Osteoblast (primary cell): ENCODE measurements at regions not wholly inside any gene's neighbourhood (a gene's known extent, or its start where the extent isn't known, plus 50 kb on each side); places are given as distances from the start of the nearest gene placed in this dataset.
"Not testable (repeated sequence)": the region's sequence is repeated elsewhere in the genome, so short reads cannot be mapped to it uniquely, and the experiment has no call there.

Experiments
- DNase-seq: peaks from one replicate; pipeline ENCODE4 v3.0.0; 2011; ENCODE audit warnings: low spot score, mixed read lengths; ENCODE audit not compliant: insufficient read length; ENCODE audit errors: missing footprints
- H2AFZ ChIP-seq: 2 replicates; pipeline ENCODE4 v1.6.0; 2011; ENCODE audit warnings: mild to moderate bottlenecking, low read length
- H3K27ac ChIP-seq: 2 replicates; pipeline ENCODE4 v1.5.1; 2011; ENCODE audit warnings: mild to moderate bottlenecking, low read depth, low read length, moderate library complexity
- H3K27me3 ChIP-seq: 2 replicates; pipeline ENCODE4 v1.6.0; 2012; ENCODE audit warnings: mild to moderate bottlenecking, control low read depth, inconsistent platforms, low read length, moderate library complexity; ENCODE audit not compliant: insufficient read depth
- H3K36me3 ChIP-seq: 2 replicates; pipeline ENCODE4 v1.5.1; 2011; ENCODE audit warnings: mild to moderate bottlenecking, low read length, control low read depth, moderate library complexity; ENCODE audit not compliant: insufficient read depth
- H3K4me1 ChIP-seq: 2 replicates; pipeline ENCODE4 v1.5.1; 2011; ENCODE audit warnings: mild to moderate bottlenecking, low read length, control low read depth, moderate library complexity; ENCODE audit not compliant: insufficient read depth
- H3K4me2 ChIP-seq: 2 replicates; pipeline ENCODE4 v1.6.0; 2011; ENCODE audit warnings: mild to moderate bottlenecking, low read length; ENCODE audit not compliant: insufficient read depth
- H3K4me3 ChIP-seq: fragments of 200-600 bp; sonication (generic); 3 replicates; pipeline ENCODE4 v1.5.1; 2012; ENCODE audit warnings: mild to moderate bottlenecking, low read length, inconsistent platforms; ENCODE audit not compliant: insufficient read depth
- H3K79me2 ChIP-seq: 2 replicates; pipeline ENCODE4 v1.6.0; 2012; ENCODE audit warnings: mild to moderate bottlenecking, low read length, control low read depth, inconsistent platforms; ENCODE audit not compliant: insufficient read depth
- H3K9me3 ChIP-seq: 2 replicates; pipeline ENCODE4 v1.5.1; 2011; ENCODE audit warnings: low read depth, low read length, control low read depth
- H4K20me1 ChIP-seq: 2 replicates; pipeline ENCODE4 v1.6.0; 2012; ENCODE audit warnings: mild to moderate bottlenecking, low read length, control low read depth; ENCODE audit not compliant: insufficient read depth
- TF ChIP-seq, protein P1 (sequence below): IDR thresholded peaks from 2 replicates; pipeline ENCODE4 v1.5.1; 2011; ENCODE audit warnings: mild to moderate bottlenecking, low read depth, low read length, moderate library complexity; ENCODE audit errors: extremely low read depth

DNA sequence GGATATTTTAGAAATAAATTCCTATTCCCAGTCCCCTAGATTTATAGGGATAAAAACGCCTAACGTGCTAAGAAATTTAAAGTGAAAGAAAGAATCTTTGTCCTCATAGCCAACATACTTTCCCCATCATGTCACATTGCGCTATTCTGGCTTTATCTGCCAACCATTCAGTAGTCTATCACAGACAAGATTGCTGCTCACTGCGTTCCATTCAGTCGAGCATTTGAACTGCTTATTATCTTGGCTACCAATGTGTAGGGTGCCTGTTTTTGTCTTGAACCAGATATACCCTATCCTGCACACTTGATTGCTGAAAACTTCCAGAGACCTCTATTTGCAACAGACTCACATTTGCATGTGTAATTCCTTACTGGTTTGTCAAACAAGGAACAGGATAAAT is 751.5 kb downstream of the EPHA7 start:
- H3K27me3 ChIP-seq, result no peaks in the 10 kb centered on the region
- H4K20me1 ChIP-seq, result no peaks in the 10 kb centered on the region
- H3K4me2 ChIP-seq, result no peak overlapping the region
- no peak overlapping the region for H3K4me3 ChIP-seq
- H3K36me3 ChIP-seq, result no peaks in the 10 kb centered on the region
- no peaks in the 10 kb centered on the region for H3K4me1 ChIP-seq
- TF ChIP-seq, protein P1, sequence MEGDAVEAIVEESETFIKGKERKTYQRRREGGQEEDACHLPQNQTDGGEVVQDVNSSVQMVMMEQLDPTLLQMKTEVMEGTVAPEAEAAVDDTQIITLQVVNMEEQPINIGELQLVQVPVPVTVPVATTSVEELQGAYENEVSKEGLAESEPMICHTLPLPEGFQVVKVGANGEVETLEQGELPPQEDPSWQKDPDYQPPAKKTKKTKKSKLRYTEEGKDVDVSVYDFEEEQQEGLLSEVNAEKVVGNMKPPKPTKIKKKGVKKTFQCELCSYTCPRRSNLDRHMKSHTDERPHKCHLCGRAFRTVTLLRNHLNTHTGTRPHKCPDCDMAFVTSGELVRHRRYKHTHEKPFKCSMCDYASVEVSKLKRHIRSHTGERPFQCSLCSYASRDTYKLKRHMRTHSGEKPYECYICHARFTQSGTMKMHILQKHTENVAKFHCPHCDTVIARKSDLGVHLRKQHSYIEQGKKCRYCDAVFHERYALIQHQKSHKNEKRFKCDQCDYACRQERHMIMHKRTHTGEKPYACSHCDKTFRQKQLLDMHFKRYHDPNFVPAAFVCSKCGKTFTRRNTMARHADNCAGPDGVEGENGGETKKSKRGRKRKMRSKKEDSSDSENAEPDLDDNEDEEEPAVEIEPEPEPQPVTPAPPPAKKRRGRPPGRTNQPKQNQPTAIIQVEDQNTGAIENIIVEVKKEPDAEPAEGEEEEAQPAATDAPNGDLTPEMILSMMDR, result no peak
- no peaks in the 10 kb centered on the region for H3K9me3 ChIP-seq
- no peak overlapping the region for H3K27ac ChIP-seq
- no peak overlapping the region for H2AFZ ChIP-seq
- no peak for DNase-seq
- H3K79me2 ChIP-seq, result no peaks in the 10 kb centered on the region

DNA sequence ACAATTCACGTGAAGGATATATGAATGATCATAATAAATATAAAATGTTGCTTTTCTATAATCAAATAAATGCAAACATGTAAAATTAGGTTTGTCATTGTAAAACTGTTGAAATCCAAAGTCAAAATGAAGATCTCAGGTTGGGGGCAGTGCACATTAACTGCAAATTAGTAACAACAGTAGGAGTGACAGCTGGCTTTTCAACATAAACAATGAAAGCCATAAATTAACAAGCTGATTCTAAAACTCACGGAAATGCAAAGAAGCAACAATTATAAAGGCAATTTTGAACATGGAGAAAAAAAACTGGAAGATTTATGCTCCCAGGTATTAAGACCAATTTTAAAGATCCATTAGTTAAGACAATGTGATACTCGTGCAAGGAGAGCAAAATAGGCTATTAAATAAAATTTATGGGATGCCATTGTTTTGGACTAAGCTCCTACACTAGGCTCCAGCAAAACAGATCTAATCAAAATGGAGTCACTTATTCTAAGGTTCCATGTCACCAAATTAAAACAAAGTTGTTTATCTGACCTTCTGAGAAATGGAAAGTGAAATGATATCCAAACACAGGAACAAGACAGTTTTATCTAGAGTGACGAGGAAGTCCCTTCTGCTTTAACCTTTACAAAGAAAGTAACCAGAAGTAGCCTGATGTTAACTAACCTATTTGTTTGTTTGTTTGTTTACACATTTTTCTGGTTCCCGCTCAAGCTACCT is 770.8 kb downstream of the EPHA7 start:
- Histone ChIP-seq H3K4me3 (no peak overlapping the region), H3K4me1 (no peaks in the 10 kb centered on the region), H3K36me3 (no peaks in the 10 kb centered on the region), H3K79me2 (no peaks in the 10 kb centered on the region), H3K9me3 (peaks cover 2% of the 10 kb centered on the region), H3K27ac (no peak overlapping the region), H2AFZ (no peak overlapping the region), H3K27me3 (no peaks in the 10 kb centered on the region), H3K4me2 (no peak overlapping the region), H4K20me1 (no peaks in the 10 kb centered on the region)
- no peak for DNase-seq
- TF ChIP-seq, protein P1, result no peak

DNA sequence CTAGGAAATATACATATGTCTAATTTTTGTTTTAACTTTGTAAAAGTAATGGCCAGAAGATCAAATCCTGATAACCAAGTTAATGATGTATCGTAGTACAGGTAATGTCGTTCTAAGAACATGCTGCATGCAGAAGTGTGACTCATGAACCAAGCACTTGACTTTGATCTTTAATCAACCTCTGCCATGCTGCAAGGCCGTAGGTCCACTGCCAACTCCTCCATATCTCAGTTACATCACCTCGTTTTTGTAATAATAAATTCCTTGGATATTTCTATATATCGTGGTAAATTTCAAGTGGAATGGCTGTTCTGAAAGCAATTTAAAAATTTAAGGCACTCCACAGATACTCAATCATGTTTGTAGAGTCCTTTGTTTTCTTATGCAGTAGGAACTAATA is 771.7 kb downstream of the EPHA7 start:
- Histone ChIP-seq H3K36me3 (no peaks in the 10 kb centered on the region), H3K27ac (no peak overlapping the region), H3K4me1 (no peaks in the 10 kb centered on the region), H3K9me3 (peaks cover 2% of the 10 kb centered on the region), H3K79me2 (no peaks in the 10 kb centered on the region), H2AFZ (no peak overlapping the region), H3K27me3 (no peaks in the 10 kb centered on the region), H4K20me1 (no peaks in the 10 kb centered on the region), H3K4me2 (no peak overlapping the region), H3K4me3 (no peak overlapping the region)
- no peak for DNase-seq
- TF ChIP-seq, protein P1, result no peak

DNA sequence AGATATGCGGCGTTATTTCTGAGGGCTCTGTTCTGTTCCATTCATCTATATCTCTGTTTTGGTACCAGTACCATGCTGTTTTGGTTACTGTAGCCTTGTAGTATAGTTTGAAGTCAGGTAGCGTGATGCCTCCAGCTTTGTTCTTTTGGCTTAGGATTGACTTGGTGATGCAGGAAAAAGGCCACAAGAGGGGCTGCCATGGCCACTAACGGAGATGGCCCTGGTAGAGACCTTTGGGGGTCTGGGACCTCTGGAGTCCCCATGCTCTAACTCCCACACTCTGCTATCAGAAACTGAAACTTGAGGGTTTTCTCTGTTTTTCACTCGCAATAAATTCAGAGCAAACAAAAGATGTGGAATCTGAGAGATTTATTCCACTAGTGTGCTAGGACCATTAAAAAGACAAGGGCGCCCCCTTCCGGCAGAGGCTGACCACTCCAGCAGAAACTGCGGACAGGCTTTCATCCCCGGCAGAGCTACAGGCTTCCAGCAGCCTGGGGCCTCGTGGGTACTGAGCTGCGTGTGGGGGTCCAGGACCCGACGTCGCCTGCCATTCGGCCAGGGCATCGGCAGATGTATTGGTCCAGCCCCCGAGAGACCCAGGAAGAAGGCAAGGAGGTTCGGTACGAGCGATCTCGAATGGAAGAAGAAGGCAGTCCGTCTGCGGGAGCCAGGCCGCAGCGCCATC is 775.1 kb downstream of the EPHA7 start:
- not testable (repeated sequence) for H2AFZ ChIP-seq, H3K4me3 ChIP-seq, H3K4me1 ChIP-seq, H4K20me1 ChIP-seq, H3K27ac ChIP-seq, H3K4me2 ChIP-seq, DNase-seq, H3K9me3 ChIP-seq, H3K27me3 ChIP-seq, H3K36me3 ChIP-seq, H3K79me2 ChIP-seq
